Esophagus muscularis mucosa (tissue), 4 donors: ENCODE measurements at regions not wholly inside any gene's neighbourhood (a gene's known extent, or its start where the extent isn't known, plus 50 kb on each side); places are given as distances from the start of the nearest gene placed in this dataset.
"Not testable (repeated sequence)": the region's sequence is repeated elsewhere in the genome, so short reads cannot be mapped to it uniquely, and the experiment has no call there.

Source experiments
- DNase-seq: peaks from one replicate; pipeline ENCODE4 v3.0.0-alpha.2; 2017; ENCODE audit errors: extremely low spot score
- H3K27ac ChIP-seq, 4 donors: fragments of 200-600 bp; sonication (generic); replicated peaks in 1 of 4; 1 replicate in 3 of 4; 2 replicates in 1 of 4; pipeline ENCODE4 v1.5.1; 2016 to 2019; ENCODE audit warnings: mild to moderate bottlenecking in 1 of 4
- H3K27me3 ChIP-seq, 4 donors: fragments of 200-600 bp; sonication (generic); one replicate each; pipeline versions ENCODE4 v1.5.1 to v1.6.0; 2016 to 2019
- H3K36me3 ChIP-seq, 4 donors: fragments of 200-600 bp; sonication (generic); one replicate each; pipeline ENCODE4 v1.5.1; 2016 to 2019
- H3K4me1 ChIP-seq, 4 donors: fragments of 200-600 bp; sonication (generic); one replicate each; pipeline ENCODE4 v1.5.1; 2016 to 2019
- H3K4me3 ChIP-seq, 4 donors: fragments of 200-600 bp; sonication (generic); 1 replicate in 2 of 4; 2 replicates in 2 of 4; pipeline ENCODE4 v1.5.1; 2016 to 2019; ENCODE audit warnings: mild to moderate bottlenecking in 4 of 4, moderate library complexity in 1 of 4
- H3K9me3 ChIP-seq, 4 donors: fragments of 200-600 bp; sonication (generic); 1 replicate in 3 of 4; 2 replicates in 1 of 4; pipeline ENCODE4 v1.5.1; 2016 to 2019
- CTCF ChIP-seq, 3 experiments: fragments of 200-600 bp in 2 of 3; fragments of 450-650 bp in 1 of 3; sonication (generic) in 2 of 3; IDR thresholded peaks; one replicate each; pipeline ENCODE4 v1.5.1; 2017 to 2019; ENCODE audit warnings: antibody characterized with exemption in 3 of 3, mild to moderate bottlenecking in 2 of 3, moderate library complexity in 1 of 3
- EP300 ChIP-seq: sonication (generic); formaldehyde crosslinking; IDR thresholded peaks from one replicate; pipeline ENCODE4 v1.6.1; 2017; ENCODE audit warnings: antibody characterized with exemption
- POLR2A ChIP-seq: fragments of 450-650 bp; IDR thresholded peaks from one replicate; pipeline ENCODE4 v1.6.1; 2017; ENCODE audit warnings: antibody characterized with exemption, moderate library complexity, mild to moderate bottlenecking, low read depth
- POLR2AphosphoS5 ChIP-seq, 2 donors: sonication (generic); formaldehyde crosslinking; IDR thresholded peaks; one replicate each; pipeline ENCODE4 v1.6.1; 2017; ENCODE audit warnings: antibody characterized with exemption in 2 of 2
- WGBS: methylation state at CpG from one replicate; pipeline ENCODE4 v1.1.5; 2018; 5-methylcytosine and 5-hydroxymethylcytosine counted together
- intact Hi-C: fragments of 100-400 bp; cut with DNase I; formaldehyde crosslinking; loops from one replicate; pipeline ENCODE4 v1.15.1; 2023

- intact Hi-C loops: no loop called here
- DNase-seq: no peak
- Histone ChIP-seq H3K27me3 (no peaks in the 10 kb centered on the region), H3K4me3 (no peak overlapping the region), H3K36me3 (no peaks in the 10 kb centered on the region), H3K4me1 (peaks cover 0 to 5% (median 3%) of the 10 kb centered on the region in 4 donors), H3K27ac (no peak overlapping the region), H3K9me3 (no peaks in the 10 kb centered on the region)
- WGBS: 85% methylated on average over 1 of the region's 1 CpG
- TF ChIP-seq POLR2AphosphoS5 (IDR thresholded peaks at IDR 0.05) (no peak), POLR2A (no peak), EP300 (no peak), CTCF (IDR thresholded peaks at IDR 0.05) (no peak)
Measured at GRCh38 chr1:185435696-185436379, 118.8 kb upstream of the IVNS1ABP start.

GRCh38 chr1:185434721-185435120 lies 117.7 kb upstream of the IVNS1ABP start:
- H3K36me3 ChIP-seq: no peaks in the 10 kb centered on the region
- intact Hi-C loops: no loop called here
- H3K4me3 ChIP-seq: no peak overlapping the region
- no peak for TF ChIP-seq EP300
- TF ChIP-seq POLR2A: no peak
- no peak for TF ChIP-seq POLR2AphosphoS5 (IDR thresholded peaks at IDR 0.05)
- no peak for TF ChIP-seq CTCF (IDR thresholded peaks at IDR 0.05)
- H3K9me3 ChIP-seq: no peaks in the 10 kb centered on the region
- no peaks in the 10 kb centered on the region for H3K27me3 ChIP-seq
- DNase-seq: no peak
- H3K27ac ChIP-seq: no peak overlapping the region
- no peaks in the 10 kb centered on the region for H3K4me1 ChIP-seq
- WGBS: 100% methylated on average over 1 of the region's 1 CpG

- DNase-seq: no peak
- H3K27ac ChIP-seq: no peak overlapping the region
- no peak overlapping the region for H3K4me3 ChIP-seq
- WGBS: 56% methylated on average over 2 of the region's 2 CpGs
- H3K27me3 ChIP-seq: no peaks in the 10 kb centered on the region
- H3K36me3 ChIP-seq: no peaks in the 10 kb centered on the region
- no peaks in the 10 kb centered on the region for H3K4me1 ChIP-seq
- intact Hi-C loops: no loop called here
- TF ChIP-seq EP300 (no peak), CTCF (IDR thresholded peaks at IDR 0.05) (no peak), POLR2AphosphoS5 (IDR thresholded peaks at IDR 0.05) (no peak), POLR2A (no peak)
- H3K9me3 ChIP-seq: no peaks in the 10 kb centered on the region
Measured at GRCh38 chr1:185433667-185434066, 116.6 kb upstream of the IVNS1ABP start.

GRCh38 chr1:185432948-185433347 lies 115.9 kb upstream of the IVNS1ABP start:
- H3K4me1 ChIP-seq: no peaks in the 10 kb centered on the region
- no peaks in the 10 kb centered on the region for H3K36me3 ChIP-seq
- WGBS: 80% methylated on average over 2 of the region's 2 CpGs
- H3K27me3 ChIP-seq: no peaks in the 10 kb centered on the region
- H3K4me3 ChIP-seq: no peak overlapping the region
- H3K9me3 ChIP-seq: no peaks in the 10 kb centered on the region
- intact Hi-C loops: no loop called here
- H3K27ac ChIP-seq: no peak overlapping the region
- DNase-seq: no peak
- TF ChIP-seq CTCF (IDR thresholded peaks at IDR 0.05): no peak
- no peak for TF ChIP-seq POLR2A
- TF ChIP-seq EP300: no peak
- TF ChIP-seq POLR2AphosphoS5 (IDR thresholded peaks at IDR 0.05): no peak

GRCh38 chr1:185431612-185432011 lies 114.6 kb upstream of the IVNS1ABP start:
- TF ChIP-seq CTCF (IDR thresholded peaks at IDR 0.05) (no peak), POLR2A (no peak), EP300 (no peak), POLR2AphosphoS5 (IDR thresholded peaks at IDR 0.05) (no peak)
- H3K36me3 ChIP-seq: no peaks in the 10 kb centered on the region
- H3K4me3 ChIP-seq: no peak overlapping the region
- intact Hi-C loops: no loop called here
- no peak overlapping the region for H3K27ac ChIP-seq
- no peaks in the 10 kb centered on the region for H3K27me3 ChIP-seq
- WGBS: 87% methylated on average over 5 of the region's 5 CpGs
- H3K4me1 ChIP-seq: no peaks in the 10 kb centered on the region
- no peaks in the 10 kb centered on the region for H3K9me3 ChIP-seq
- no peak for DNase-seq

- H3K4me3 ChIP-seq, H3K27me3 ChIP-seq, H3K27ac ChIP-seq, H3K4me1 ChIP-seq, H3K9me3 ChIP-seq, intact Hi-C loops, H3K36me3 ChIP-seq, DNase-seq: not testable (repeated sequence)
- WGBS: 92% methylated on average over 1 of the region's 1 CpG
Measured at GRCh38 chr1:185429668-185430067, 112.6 kb upstream of the IVNS1ABP start.
